ENCODE measurements at regions not wholly inside any gene's neighbourhood (a gene's known extent, or its start where the extent isn't known, plus 50 kb on each side); places are given as distances from the start of the nearest gene placed in this dataset.

- Histone ChIP-seq H3K36me3 (ENCODE audit: insufficient read depth, low read length) (no peaks in the 10 kb centered on the region), H3K9me3 (ENCODE audit: low read length) (no peaks in the 10 kb centered on the region), H3K9ac (ENCODE audit: low read length) (no peak overlapping the region), H3K4me1 (ENCODE audit: insufficient read depth, low read length) (no peaks in the 10 kb centered on the region), H3K4me3 (ENCODE audit: low read depth in 1 of 2, low read length in 2 of 2) (no peak overlapping the region), H3K27me3 (ENCODE audit: control insufficient read depth in 1 of 2, insufficient read depth in 2 of 2, low read length in 2 of 2) (no peaks in the 10 kb centered on the region), H3K27ac (ENCODE audit: low read depth, low read length) (no peak overlapping the region)
These were observed 410.2 kb upstream of the PRMT6 start for GRCh38 chr1:106646261-106646784.

GRCh38 chr1:106646816-106647215 is 409.7 kb upstream of the PRMT6 start:
- no peaks in the 10 kb centered on the region for H3K4me1 ChIP-seq (ENCODE audit: insufficient read depth, low read length)
- no peak overlapping the region for H3K9ac ChIP-seq (ENCODE audit: low read length)
- H3K27ac ChIP-seq (ENCODE audit: low read depth, low read length) = no peak overlapping the region
- no peak overlapping the region for H3K4me3 ChIP-seq (ENCODE audit: low read depth in 1 of 2, low read length in 2 of 2)
- H3K27me3 ChIP-seq (ENCODE audit: control insufficient read depth in 1 of 2, insufficient read depth in 2 of 2, low read length in 2 of 2) = no peaks in the 10 kb centered on the region
- H3K36me3 ChIP-seq (ENCODE audit: insufficient read depth, low read length) = no peaks in the 10 kb centered on the region
- H3K9me3 ChIP-seq (ENCODE audit: low read length) = no peaks in the 10 kb centered on the region

GRCh38 chr1:106651028-106651762 is 405.3 kb upstream of the PRMT6 start:
- Histone ChIP-seq H3K27me3 (ENCODE audit: control insufficient read depth in 1 of 2, insufficient read depth in 2 of 2, low read length in 2 of 2) (no peaks in the 10 kb centered on the region), H3K9ac (ENCODE audit: low read length) (no peak overlapping the region), H3K27ac (ENCODE audit: low read depth, low read length) (no peak overlapping the region), H3K4me3 (ENCODE audit: low read depth in 1 of 2, low read length in 2 of 2) (no peak overlapping the region), H3K36me3 (ENCODE audit: insufficient read depth, low read length) (no peaks in the 10 kb centered on the region), H3K9me3 (ENCODE audit: low read length) (no peaks in the 10 kb centered on the region), H3K4me1 (ENCODE audit: insufficient read depth, low read length) (no peaks in the 10 kb centered on the region)

- H3K4me1 ChIP-seq (ENCODE audit: insufficient read depth, low read length) = no peaks in the 10 kb centered on the region
- H3K27me3 ChIP-seq (ENCODE audit: control insufficient read depth in 1 of 2, insufficient read depth in 2 of 2, low read length in 2 of 2) = no peaks in the 10 kb centered on the region
- no peak overlapping the region for H3K27ac ChIP-seq (ENCODE audit: low read depth, low read length)
- no peak overlapping the region for H3K4me3 ChIP-seq (ENCODE audit: low read depth in 1 of 2, low read length in 2 of 2)
- no peaks in the 10 kb centered on the region for H3K36me3 ChIP-seq (ENCODE audit: insufficient read depth, low read length)
- no peak overlapping the region for H3K9ac ChIP-seq (ENCODE audit: low read length)
- no peaks in the 10 kb centered on the region for H3K9me3 ChIP-seq (ENCODE audit: low read length)
These were observed 396.8 kb upstream of the PRMT6 start for GRCh38 chr1:106659490-106660244.

GRCh38 chr1:106675558-106675957 is 380.9 kb upstream of the PRMT6 start:
- H3K4me1 ChIP-seq (ENCODE audit: insufficient read depth, low read length) = no peaks in the 10 kb centered on the region
- no peaks in the 10 kb centered on the region for H3K36me3 ChIP-seq (ENCODE audit: insufficient read depth, low read length)

GRCh38 chr1:106676021-106676420 is 380.5 kb upstream of the PRMT6 start:
- H3K4me1 ChIP-seq (ENCODE audit: insufficient read depth, low read length) = no peaks in the 10 kb centered on the region
- H3K9ac ChIP-seq (ENCODE audit: low read length) = no peak overlapping the region
- H3K36me3 ChIP-seq (ENCODE audit: insufficient read depth, low read length) = no peaks in the 10 kb centered on the region
- H3K9me3 ChIP-seq (ENCODE audit: low read length) = no peaks in the 10 kb centered on the region
- H3K4me3 ChIP-seq (ENCODE audit: low read depth in 1 of 2, low read length in 2 of 2) = no peak overlapping the region
- H3K27ac ChIP-seq (ENCODE audit: low read depth, low read length) = no peak overlapping the region
- no peaks in the 10 kb centered on the region for H3K27me3 ChIP-seq (ENCODE audit: control insufficient read depth in 1 of 2, insufficient read depth in 2 of 2, low read length in 2 of 2)

More at GRCh38 chr1:106675558-106675957, 380.9 kb upstream of the PRMT6 start:
- no peak overlapping the region for H3K4me3 ChIP-seq (ENCODE audit: low read depth in 1 of 2, low read length in 2 of 2)
- no peak overlapping the region for H3K27ac ChIP-seq (ENCODE audit: low read depth, low read length)
- no peak overlapping the region for H3K9ac ChIP-seq (ENCODE audit: low read length)
- no peaks in the 10 kb centered on the region for H3K9me3 ChIP-seq (ENCODE audit: low read length)
- H3K27me3 ChIP-seq (ENCODE audit: control insufficient read depth in 1 of 2, insufficient read depth in 2 of 2, low read length in 2 of 2) = no peaks in the 10 kb centered on the region

GRCh38 chr1:106677181-106677580 is 379.3 kb upstream of the PRMT6 start:
- no peaks in the 10 kb centered on the region for H3K9me3 ChIP-seq (ENCODE audit: low read length)
- no peaks in the 10 kb centered on the region for H3K4me1 ChIP-seq (ENCODE audit: insufficient read depth, low read length)
- H3K27me3 ChIP-seq (ENCODE audit: control insufficient read depth in 1 of 2, insufficient read depth in 2 of 2, low read length in 2 of 2) = no peaks in the 10 kb centered on the region
- H3K4me3 ChIP-seq (ENCODE audit: low read depth in 1 of 2, low read length in 2 of 2) = no peak overlapping the region
- no peak overlapping the region for H3K9ac ChIP-seq (ENCODE audit: low read length)
- no peaks in the 10 kb centered on the region for H3K36me3 ChIP-seq (ENCODE audit: insufficient read depth, low read length)
- no peak overlapping the region for H3K27ac ChIP-seq (ENCODE audit: low read depth, low read length)

GRCh38 chr1:106677721-106678120 is 378.8 kb upstream of the PRMT6 start:
- no peak overlapping the region for H3K9ac ChIP-seq (ENCODE audit: low read length)
- no peaks in the 10 kb centered on the region for H3K9me3 ChIP-seq (ENCODE audit: low read length)
- H3K36me3 ChIP-seq (ENCODE audit: insufficient read depth, low read length) = no peaks in the 10 kb centered on the region
- H3K27me3 ChIP-seq (ENCODE audit: control insufficient read depth in 1 of 2, insufficient read depth in 2 of 2, low read length in 2 of 2) = no peaks in the 10 kb centered on the region
- no peak overlapping the region for H3K27ac ChIP-seq (ENCODE audit: low read depth, low read length)
- H3K4me1 ChIP-seq (ENCODE audit: insufficient read depth, low read length) = no peaks in the 10 kb centered on the region
- no peak overlapping the region for H3K4me3 ChIP-seq (ENCODE audit: low read depth in 1 of 2, low read length in 2 of 2)

GRCh38 chr1:106678279-106679050 is 378.0 kb upstream of the PRMT6 start:
- no peaks in the 10 kb centered on the region for H3K4me1 ChIP-seq (ENCODE audit: insufficient read depth, low read length)

GRCh38 chr1:106680216-106680615 is 376.3 kb upstream of the PRMT6 start:
- Histone ChIP-seq H3K9me3 (ENCODE audit: low read length) (no peaks in the 10 kb centered on the region), H3K36me3 (ENCODE audit: insufficient read depth, low read length) (no peaks in the 10 kb centered on the region), H3K4me1 (ENCODE audit: insufficient read depth, low read length) (no peaks in the 10 kb centered on the region), H3K27ac (ENCODE audit: low read depth, low read length) (no peak overlapping the region), H3K9ac (ENCODE audit: low read length) (no peak overlapping the region), H3K4me3 (ENCODE audit: low read depth in 1 of 2, low read length in 2 of 2) (no peak overlapping the region), H3K27me3 (ENCODE audit: control insufficient read depth in 1 of 2, insufficient read depth in 2 of 2, low read length in 2 of 2) (no peaks in the 10 kb centered on the region)

More at GRCh38 chr1:106678279-106679050, 378.0 kb upstream of the PRMT6 start:
- Histone ChIP-seq H3K4me3 (ENCODE audit: low read depth in 1 of 2, low read length in 2 of 2) (no peak overlapping the region), H3K9me3 (ENCODE audit: low read length) (no peaks in the 10 kb centered on the region), H3K27ac (ENCODE audit: low read depth, low read length) (no peak overlapping the region), H3K27me3 (ENCODE audit: control insufficient read depth in 1 of 2, insufficient read depth in 2 of 2, low read length in 2 of 2) (no peaks in the 10 kb centered on the region), H3K9ac (ENCODE audit: low read length) (no peak overlapping the region), H3K36me3 (ENCODE audit: insufficient read depth, low read length) (no peaks in the 10 kb centered on the region)

GRCh38 chr1:106680776-106681344 is 375.6 kb upstream of the PRMT6 start:
- Histone ChIP-seq H3K9me3 (ENCODE audit: low read length) (no peaks in the 10 kb centered on the region), H3K36me3 (ENCODE audit: insufficient read depth, low read length) (no peaks in the 10 kb centered on the region), H3K27ac (ENCODE audit: low read depth, low read length) (no peak overlapping the region), H3K4me3 (ENCODE audit: low read depth in 1 of 2, low read length in 2 of 2) (no peak overlapping the region), H3K4me1 (ENCODE audit: insufficient read depth, low read length) (no peaks in the 10 kb centered on the region), H3K9ac (ENCODE audit: low read length) (no peak overlapping the region), H3K27me3 (ENCODE audit: control insufficient read depth in 1 of 2, insufficient read depth in 2 of 2, low read length in 2 of 2) (no peaks in the 10 kb centered on the region)

Measured in muscle layer of colon (tissue), 2 donors.